ENCODE measurements at regions not wholly inside any gene's neighbourhood (a gene's known extent, or its start where the extent isn't known, plus 50 kb on each side); places are given as distances from the start of the nearest gene placed in this dataset.

- TF ChIP-seq POLR2AphosphoS5 (IDR thresholded peaks at IDR 0.05; ENCODE audit: borderline replicate concordance, low read depth, low read length) (no peak), EZH2 (IDR thresholded peaks at IDR 0.05) (no peak), FOXP2 (optimal IDR thresholded peaks at IDR 0.05; ENCODE audit: control extremely low read depth, extremely low read length, insufficient read depth) (no peak)
These were observed 76.7 kb upstream of the IER5L start for GRCh38 chr9:129254566-129255287.
